ENCODE measurements at regions not wholly inside any gene's neighbourhood (a gene's known extent, or its start where the extent isn't known, plus 50 kb on each side); places are given as distances from the start of the nearest gene placed in this dataset.
"Not testable (repeated sequence)": the region's sequence is repeated elsewhere in the genome, so short reads cannot be mapped to it uniquely, and the experiment has no call there.

- no peak for DNase-seq
Measured at GRCh38 chr10:62498271-62498670, 124.1 kb downstream of the ZNF365 start.

DNA sequence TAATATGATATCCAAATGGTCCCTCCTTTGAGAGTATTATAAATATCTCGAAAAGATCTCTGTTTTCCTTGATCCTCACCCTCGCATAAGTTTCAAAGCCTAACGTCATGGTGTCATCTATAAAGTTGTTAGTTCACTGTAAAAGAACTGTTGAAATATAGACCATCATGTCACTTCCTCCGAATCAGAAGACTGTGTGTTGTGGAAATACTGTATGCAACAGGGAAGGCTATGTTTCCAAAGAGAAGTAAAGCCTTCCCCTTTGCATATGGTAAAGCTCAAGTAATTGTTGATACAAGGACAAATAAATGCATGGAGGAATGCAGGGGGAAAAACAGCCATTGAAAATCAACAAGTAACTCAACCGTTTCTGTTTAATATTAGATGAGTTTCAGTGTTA lies 125.9 kb downstream of the ZNF365 start:
- not testable (repeated sequence) for DNase-seq

DNA sequence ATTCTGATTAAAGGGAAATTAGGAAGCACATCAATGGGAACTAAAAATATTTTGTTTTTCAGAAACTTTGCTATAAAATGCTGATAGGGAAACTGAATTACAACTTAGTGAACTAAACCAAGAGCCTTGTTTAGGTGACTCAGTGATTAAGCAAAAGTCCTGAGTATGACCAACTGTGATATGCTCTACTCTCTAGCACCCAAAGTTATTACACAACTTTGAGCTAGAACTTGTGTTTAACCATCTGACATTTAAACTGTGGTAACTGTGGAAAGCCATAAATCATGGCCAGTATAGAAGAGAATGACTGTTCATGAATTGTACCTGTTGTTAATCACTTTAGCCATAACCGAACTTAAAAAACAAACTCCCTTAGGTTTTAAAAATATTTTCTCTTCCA lies 127.4 kb downstream of the ZNF365 start:
- DNase-seq, result no peak

- DNase-seq, result no peak
Measured at GRCh38 chr10:62502995-62503613, 128.9 kb downstream of the ZNF365 start.

- no peak for DNase-seq
Measured at GRCh38 chr10:62503872-62504271, 129.7 kb downstream of the ZNF365 start.

GRCh38 chr10:62506371-62506770 lies 132.2 kb downstream of the ZNF365 start:
- no peak for DNase-seq

GRCh38 chr10:62511238-62511637 lies 137.1 kb downstream of the ZNF365 start:
- no peak for DNase-seq

DNA sequence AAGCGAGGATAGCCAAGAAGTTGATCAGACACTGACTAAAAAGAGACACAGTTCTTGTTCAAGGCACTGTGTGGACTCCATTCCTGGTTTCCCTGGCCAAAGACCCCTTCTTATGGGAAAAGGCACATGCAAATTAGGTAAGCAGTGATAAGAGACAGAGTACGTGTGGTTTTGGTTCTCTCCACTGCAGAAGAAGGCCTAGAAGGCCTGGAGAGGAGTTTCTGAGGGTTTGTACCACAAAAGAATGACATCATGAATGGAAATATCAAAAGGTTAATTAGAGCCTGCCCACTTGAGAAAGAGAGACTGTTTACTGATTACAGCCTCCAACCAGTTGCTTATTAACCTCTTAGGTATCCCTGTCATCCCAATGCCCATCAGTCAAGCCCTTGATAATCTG lies 137.5 kb downstream of the ZNF365 start:
- no peak for DNase-seq

GRCh38 chr10:62512732-62513475 lies 138.7 kb downstream of the ZNF365 start:
- DNase-seq, result no peak

DNA sequence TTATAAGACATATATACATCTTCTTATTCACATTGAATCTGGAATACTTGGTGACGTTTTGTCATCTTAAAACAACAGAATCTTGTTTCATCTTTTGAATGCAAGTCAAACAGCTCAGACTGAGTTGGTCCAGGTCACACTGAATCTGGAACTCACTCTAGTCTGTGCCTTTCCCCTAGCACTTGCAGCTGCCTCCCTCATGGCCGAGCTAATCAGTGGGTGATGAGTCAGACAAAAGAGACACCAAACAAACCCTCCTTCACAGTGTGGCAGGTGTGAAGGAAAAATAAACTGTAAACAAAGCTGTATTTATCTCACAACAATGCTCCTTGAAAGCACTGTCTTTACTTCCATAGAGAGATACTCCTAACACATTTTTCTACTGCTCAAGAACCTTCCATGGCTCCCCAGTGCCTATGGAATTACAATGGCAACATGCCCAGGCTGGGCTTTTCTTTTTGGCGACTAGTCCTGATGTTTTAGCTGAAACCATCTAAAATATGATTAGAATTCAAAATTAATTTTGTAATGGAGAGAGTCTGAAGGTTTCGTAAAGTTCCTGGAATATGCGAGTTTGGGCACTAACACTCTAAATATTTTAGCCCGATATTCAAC lies 140.0 kb downstream of the ZNF365 start:
- no peak for DNase-seq

GRCh38 chr10:62517252-62517651 lies 143.1 kb downstream of the ZNF365 start:
- DNase-seq, result no peak

DNA sequence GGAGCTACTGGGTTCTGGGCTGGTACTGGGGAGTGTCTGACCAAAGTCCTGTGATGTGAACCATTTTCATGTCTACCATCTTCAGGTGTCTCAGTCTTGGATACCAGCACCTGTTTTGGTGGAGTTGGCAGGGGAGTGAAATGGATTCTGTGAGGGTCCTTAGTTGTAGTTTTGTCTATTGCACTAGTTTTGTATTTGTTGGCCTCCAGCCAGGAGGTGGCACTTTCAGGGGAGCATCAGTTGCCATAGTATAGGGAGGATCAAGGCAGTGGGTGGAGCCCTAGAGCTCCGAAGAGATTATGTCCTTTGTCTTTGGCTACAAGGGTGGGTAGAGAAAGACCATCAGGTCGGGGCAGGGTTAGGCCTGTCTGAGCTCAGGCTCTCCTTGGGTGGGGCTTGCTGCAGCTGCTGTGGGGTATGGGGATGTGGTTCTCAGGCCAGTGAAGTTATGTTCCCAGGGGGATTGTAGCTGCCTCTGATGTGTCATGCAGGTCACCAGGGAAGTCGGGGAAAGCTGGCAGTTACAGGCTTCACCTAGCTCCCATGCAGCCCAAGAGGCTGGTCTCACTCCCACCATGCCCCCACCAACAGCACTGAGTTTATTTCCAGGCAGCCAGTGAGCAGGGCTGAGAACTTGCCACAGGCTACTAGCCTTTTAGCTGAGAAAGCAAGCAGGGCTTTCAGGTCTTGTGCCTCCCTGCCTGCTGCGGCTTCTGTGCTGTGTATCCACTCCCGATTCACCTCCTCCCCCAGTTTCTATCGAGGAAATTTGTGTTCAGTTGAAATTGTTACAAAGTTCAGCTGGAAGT lies 153.1 kb downstream of the ZNF365 start:
- DNase-seq, result no peak

DNA sequence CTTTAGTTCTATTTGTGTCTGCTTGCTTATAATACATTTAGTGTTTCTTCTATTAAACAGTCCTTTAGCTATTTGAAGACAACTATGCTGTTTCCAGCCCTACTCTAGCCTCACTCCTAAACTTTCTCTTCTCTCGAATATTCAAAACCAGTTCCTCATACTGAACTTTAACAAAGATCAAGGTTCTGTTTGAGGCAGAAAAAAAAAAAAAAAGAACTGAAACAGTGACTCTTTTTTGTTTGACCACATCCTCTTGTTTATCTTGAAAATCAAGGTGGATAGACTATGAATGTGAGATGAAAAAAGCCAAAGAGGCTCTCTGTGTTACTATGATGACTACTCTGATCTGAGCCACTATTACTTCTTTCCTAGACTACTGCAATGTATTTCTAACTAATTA lies 154.3 kb downstream of the ZNF365 start:
- DNase-seq, result peak; percentile 50

DNA sequence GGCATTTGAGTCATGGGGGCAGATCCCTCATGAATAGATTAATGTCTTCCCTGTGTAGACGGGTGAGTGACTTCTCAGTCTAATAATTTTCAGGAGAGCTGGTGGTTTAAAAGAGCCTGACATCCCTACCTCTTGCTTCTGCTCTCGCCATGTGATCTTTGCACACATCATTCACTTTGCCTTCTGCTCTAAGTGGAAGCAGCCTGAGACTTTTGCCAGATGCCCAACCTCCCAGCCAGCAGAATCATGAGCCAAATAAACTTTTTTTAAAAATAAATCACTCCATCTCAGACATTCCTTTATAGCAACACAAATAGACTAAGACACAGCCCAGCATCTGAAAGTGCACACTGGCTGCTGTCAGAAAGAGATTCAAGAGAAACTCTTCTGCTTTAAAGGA lies 155.2 kb downstream of the ZNF365 start:
- no peak for DNase-seq

GRCh38 chr10:62534031-62534430 lies 159.9 kb downstream of the ZNF365 start:
- DNase-seq, result no peak

DNA sequence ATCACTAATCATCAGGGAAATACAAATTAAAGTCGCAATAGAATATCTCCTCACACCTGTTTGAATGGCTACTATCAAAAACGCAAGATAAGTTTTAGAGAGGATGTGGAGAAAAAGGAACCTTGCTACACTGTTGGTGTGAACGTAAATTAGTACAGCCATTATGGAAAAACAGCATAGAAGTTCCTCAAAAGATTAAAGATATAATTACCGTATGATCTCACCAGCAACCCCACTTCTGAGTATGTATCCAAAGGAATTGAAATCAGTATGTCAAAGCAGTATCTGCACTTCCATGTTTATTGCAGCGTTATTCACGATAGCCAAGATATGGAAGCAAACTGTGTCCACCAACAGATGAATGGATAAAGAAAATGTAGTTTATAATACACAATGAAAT lies 164.4 kb downstream of the ZNF365 start:
- no peak for DNase-seq

DNA sequence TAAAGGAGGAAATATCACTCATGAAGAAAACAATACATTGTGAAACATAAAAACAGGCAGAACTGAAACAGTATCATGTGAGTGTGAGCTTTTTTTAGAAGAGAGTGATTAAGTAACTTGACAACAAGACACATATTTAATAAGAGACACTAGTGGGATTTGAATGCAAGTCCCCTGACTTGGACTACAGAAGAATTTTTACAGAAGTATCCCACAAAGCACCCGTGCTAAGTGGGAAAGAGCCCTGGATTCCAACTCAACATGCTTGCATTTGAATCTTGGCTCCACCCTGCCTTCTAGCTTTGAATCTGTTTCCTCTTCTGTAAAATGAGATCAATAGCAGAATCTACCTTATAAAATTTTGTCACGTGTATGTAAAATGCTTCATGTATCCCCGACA lies 166.2 kb downstream of the ZNF365 start:
- DNase-seq, result no peak

DNA sequence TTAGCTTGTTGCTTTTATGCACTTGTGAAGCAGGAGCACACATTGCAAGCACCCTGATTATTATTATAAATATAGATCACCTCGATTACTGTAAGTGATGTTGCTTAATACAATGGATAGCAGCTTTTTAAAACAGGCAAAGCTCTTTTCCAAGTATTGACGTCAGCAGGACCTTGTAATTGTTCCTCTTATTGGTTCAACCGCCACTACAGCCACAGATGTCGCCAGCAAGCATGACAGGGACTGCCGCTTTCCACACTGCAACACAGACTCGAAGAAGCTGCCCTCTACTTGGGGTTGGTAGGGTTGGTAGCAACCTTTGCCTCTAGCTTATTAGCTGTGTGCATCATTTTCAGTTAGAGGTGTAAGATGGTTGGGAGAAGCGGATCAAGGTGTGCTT lies 167.6 kb downstream of the ZNF365 start:
- peak; percentile 26 for DNase-seq

DNA sequence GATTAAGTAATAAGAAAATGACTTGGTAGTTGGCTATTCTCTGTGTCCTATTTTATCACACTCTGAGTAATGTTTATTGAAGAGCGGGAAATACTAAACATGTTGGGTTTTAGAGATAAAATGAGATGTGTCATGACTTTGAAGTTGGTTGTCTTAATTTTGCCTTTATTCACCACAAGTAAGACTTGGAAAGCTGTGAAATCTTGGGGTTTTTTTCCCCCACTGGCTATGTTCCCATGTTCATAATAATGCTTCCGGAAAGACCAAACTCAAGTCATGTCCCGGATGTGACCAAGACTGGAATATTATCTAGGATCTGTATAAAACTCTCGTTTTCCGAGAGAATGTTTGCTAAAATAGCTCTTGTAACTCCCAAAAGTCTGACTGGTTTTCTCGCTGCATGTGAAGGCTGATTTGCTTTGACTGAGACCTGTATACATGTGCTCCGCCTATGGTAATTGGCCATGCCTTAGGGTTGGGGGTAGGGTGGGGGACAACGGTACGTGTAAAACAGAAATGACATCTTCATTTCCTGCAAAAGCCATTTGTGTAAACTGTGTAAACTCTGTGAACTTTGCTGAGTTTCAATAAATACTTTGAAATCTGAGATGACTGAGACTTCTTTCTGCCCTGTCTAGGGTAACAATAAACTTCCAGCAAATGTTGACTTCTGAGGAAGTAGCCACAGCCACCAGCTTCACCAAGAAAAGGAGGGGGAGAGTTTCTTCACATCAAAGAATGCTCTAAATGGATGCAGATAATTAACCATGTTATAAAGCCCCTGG lies 169.6 kb downstream of the ZNF365 start:
- DNase-seq, result no peak

- DNase-seq, result peak; percentile 46
Measured at GRCh38 chr10:62545160-62546066, 171.2 kb downstream of the ZNF365 start.

- no peak for DNase-seq
Measured at GRCh38 chr10:62548686-62549085, 174.5 kb downstream of the ZNF365 start.

DNA sequence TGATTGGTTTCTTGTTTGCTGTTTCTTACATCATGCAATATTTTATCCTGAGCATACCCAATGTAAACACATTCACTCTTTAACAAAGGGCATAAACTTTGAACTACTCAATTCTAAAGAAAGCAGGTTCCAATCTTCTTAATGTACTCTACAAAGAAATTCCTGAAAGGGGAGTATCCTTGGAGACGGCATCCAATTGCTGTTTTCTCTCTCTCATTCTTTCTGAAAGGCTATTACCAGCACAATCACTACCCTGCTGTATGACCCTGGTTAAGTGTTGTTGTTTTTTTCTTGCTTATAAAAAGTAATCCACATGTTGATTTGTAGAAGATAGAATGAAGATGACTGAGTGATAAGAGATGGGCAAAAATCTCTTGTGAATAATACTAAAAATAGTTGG lies 176.0 kb downstream of the ZNF365 start:
- no peak for DNase-seq
